GM21825 (cell line): ENCODE measurements at regions not wholly inside any gene's neighbourhood (a gene's known extent, or its start where the extent isn't known, plus 50 kb on each side); places are given as distances from the start of the nearest gene placed in this dataset.
"Not testable (repeated sequence)": the region's sequence is repeated elsewhere in the genome, so short reads cannot be mapped to it uniquely, and the experiment has no call there.

Experiments
- ATAC-seq: cut with Tn5 transposase; IDR thresholded peaks from one replicate; pipeline ENCODE4 v1.9.1; 2021; ENCODE audit warnings: mild to moderate bottlenecking, moderate library complexity; ENCODE audit not compliant: unreplicated experiment

GRCh38 chr2:878245-878930, 72.3 kb upstream of the SNTG2 start:
- no peak for ATAC-seq

- ATAC-seq, result no peak
Measured at GRCh38 chr2:877747-878146, 72.9 kb upstream of the SNTG2 start.

DNA sequence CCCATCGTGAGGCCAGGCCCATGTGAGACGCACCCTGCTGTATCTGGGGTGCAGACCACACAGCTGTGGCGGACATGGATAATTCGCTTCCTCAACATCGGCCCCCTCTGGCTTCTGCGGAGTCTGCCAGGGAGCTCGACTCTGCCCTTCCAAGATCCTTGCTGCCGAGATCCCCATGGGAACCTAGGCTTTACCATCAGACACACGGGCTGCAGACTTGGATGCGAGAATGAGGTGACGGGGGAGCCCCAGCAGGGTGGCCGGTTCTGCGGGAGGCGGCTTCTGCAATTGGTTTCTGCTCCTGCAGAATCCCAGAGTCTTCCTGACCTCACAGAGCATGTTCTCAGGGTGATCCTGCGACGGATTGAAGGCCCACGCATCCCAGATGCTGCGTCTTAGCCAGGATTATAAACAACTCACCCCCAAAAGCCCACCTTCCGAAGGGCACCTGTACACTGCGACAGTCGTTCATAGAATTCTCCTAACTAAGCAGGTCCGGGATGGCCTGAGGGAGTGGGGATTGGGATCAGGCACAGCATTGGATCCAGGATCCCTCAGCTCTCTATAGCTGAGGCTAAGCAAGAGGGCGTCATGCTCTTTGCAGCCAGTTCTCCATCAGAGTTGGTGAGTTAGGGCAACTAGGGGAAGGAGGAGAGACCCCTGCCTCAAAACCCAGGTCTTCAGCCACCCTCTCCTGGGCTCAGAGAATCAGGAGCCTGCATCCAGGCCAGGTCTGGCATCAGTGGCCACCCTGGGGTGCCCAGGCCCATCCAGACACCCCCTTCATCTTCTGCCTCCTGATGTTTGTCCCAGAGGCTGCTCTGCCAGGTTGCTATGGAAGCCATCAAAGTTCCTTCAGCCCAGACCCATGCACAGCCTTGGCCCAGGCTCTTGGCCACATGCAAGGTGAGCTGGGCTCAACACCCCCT, 74.7 kb upstream of the SNTG2 start:
- ATAC-seq, result no peak

- ATAC-seq, result no peak
Measured at GRCh38 chr2:873651-874580, 76.7 kb upstream of the SNTG2 start.

GRCh38 chr2:873027-873426, 77.6 kb upstream of the SNTG2 start:
- no peak for ATAC-seq

DNA sequence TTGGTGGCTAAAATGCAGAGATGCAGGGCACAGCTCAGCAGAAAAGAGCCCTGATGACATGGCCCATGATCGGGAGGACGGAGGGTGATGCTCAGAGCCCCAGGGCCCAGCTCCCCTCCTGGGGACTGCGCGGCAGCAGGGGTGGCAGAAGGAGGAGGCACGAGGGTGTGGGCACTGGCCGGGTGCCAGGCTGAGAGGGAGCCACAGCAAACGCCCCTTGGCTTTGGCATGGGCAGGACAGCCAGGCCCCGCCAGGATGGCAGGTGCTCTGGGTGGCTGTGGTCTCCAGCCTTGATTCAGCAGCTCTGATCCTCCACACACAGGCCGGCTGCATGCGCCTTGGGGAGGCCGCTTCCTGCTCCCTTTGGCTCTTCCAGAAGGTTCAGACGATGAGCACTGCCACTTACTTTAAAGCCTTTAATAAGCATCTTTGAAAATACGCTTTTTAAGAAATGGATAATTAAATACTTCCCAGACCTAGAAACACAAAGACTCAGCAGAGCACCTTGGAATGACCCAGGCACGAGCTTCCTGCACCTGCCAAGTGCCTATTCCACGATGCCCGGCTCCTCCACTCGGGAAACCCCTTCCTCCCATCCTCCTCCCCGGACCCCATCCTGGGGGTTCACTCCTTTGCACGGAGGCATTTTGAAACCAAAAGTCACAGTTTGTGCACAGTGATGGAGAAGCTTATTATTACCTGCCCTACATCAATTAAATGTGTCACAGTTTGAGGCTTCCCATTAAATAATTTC, 78.5 kb upstream of the SNTG2 start:
- ATAC-seq, result no peak

DNA sequence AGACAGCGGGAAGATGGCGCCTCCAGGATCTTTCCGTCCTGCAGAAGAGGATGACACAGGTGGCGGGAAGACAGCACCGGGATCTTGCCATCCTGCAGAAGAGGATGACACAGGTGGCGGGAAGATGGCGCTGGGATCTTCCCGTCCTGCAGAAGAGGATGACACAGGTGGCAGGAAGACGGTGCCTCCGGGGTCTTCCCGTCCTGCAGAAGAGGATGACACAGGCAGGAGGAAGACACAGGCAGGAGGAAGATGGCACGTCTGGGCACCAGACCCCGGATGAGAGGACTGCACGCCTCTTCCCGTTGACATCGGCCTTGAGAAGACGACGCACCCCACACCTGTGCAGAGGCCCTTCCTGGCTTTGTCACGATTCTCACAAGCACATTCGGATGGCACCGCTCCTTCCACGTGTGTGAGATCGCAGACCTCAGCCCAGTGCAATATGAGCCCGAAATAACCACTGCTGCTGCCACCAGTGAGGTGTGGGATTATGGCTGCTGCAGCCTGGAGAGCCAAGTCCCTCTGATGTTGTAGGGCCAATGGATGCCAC, 79.4 kb upstream of the SNTG2 start:
- no peak for ATAC-seq

DNA sequence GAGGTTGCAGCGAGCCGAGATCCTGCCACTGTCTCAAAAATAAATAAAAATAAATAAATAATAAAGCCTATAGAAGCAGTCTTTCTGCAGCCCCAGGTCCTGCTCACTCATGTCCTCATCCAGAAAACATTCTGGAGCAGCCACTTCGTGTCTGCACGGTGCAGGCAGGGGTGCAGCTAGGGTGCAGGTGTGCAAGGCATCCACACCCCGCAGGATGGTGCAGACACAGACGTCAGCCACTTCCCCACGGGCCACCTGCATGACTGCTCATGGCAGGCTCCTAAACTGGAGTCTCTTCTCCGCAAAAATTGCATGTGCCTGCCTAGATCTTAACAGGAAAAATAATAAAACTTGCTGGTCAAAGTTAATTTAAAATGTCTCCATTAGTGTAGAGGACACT, 80.2 kb upstream of the SNTG2 start:
- ATAC-seq, result no peak

DNA sequence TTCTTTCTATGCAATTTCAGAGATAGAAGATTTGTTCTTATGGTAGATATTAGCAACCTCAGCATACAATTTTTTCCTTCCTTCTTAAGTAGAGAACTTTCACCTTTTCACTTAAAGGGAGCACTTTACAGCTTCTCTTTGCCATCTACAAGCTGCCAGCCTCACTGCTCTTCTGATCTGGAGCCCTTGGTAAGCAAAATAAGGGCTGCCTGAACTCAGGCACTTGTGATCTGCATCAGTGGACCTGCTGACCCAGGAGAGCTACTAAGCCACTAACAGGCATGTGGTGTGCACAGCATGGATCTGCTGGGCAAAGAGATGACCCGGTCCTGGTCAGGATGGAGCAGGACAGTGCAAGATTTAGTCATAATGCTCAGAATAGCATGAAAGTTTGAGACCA, 80.8 kb upstream of the SNTG2 start:
- no peak for ATAC-seq

GRCh38 chr2:869357-869871, 81.2 kb upstream of the SNTG2 start:
- no peak for ATAC-seq

DNA sequence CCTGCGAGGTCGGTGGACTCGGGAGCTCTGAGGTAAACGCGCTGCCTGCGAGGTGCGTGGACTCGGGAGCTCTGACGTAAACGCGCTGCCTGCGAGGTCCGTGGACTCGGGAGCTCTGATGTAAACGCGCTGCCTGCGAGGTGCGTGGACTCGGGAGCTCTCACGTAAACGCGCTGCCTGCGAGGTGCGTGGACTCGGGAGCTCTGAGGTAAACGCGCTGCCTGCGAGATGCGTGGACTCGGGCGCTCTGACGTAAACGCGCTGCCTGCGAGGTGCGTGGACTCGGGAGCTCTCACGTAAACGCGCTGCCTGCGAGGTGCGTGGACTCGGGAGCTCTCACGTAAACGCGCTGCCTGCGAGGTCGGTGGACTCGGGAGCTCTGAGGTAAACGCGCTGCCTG, 81.8 kb upstream of the SNTG2 start:
- ATAC-seq, result not testable (repeated sequence)

DNA sequence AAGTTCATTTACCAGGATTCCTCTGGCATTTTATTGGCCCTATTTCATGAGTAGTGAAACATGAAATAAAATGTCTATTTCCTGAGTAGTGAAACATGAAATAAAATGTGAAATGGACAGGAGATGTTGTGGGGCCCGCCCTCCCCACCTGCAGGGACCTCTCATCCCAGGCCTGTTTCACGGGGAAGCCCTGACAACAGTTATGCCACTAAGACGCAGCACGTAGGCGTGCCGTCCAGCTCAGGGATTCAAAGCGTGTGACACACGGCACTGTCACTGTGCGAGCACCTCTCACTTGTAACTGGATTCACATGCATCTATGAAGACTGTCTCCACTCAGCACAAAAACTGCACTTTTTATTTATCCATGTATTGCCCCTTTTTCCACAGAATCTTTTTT, 83.4 kb upstream of the SNTG2 start:
- no peak for ATAC-seq

DNA sequence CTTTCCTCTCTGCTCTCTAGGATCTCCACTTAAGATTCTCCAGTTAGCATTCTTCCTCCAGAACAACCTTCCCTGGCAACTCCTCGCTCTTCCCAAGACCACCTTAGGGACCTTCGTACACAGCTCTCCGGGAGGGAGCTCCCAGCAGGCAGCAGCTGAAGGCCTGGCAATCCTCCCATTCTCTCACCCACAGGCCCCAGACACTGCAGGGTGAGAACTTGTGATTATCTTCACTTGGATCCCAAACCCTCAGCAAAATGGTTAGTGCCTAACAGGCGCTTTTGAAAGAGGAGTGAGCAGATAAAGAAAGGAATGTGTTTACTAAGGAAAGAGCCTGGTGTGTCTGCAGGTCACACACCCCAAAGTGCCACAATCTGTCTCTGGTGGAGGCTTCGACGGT, 83.8 kb upstream of the SNTG2 start:
- no peak for ATAC-seq

GRCh38 chr2:866009-866680, 84.5 kb upstream of the SNTG2 start:
- no peak for ATAC-seq

GRCh38 chr2:864501-865106, 86.0 kb upstream of the SNTG2 start:
- ATAC-seq, result no peak

DNA sequence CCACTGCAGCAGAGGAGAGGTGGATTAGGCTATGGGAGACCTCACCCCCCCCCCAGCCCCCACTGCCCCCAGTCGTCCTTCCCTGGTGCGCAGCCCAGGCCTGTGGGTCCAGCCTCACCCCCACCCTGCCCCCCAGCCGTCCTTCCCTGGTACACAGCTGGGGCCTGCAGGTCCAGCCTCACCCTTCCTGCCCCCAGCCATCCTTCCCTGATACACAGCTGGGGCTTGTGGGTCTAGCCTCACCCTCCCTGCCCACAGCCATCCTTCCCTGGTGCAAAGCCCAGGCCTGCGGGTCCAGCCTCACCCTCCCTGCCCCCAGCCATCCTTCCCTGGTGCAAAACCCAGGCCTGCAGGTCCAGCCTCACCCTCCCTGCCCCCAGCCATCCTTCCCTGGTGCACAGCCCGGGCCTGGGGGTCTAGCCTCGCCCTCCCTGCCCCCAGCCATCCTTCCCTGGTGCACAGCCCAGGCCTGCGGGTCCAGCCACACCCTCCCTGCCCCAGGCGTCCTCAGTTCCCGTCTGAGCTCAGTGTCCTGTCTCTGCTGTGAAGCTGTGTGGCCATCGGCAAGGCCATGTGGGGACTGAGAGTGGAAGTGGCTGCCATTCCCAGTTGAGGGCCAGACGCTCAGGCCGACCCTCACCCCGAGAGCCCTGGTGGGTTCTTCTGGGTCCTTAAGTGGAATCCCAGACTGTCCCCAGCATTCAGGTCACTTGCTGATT, 86.8 kb upstream of the SNTG2 start:
- ATAC-seq, result no peak

DNA sequence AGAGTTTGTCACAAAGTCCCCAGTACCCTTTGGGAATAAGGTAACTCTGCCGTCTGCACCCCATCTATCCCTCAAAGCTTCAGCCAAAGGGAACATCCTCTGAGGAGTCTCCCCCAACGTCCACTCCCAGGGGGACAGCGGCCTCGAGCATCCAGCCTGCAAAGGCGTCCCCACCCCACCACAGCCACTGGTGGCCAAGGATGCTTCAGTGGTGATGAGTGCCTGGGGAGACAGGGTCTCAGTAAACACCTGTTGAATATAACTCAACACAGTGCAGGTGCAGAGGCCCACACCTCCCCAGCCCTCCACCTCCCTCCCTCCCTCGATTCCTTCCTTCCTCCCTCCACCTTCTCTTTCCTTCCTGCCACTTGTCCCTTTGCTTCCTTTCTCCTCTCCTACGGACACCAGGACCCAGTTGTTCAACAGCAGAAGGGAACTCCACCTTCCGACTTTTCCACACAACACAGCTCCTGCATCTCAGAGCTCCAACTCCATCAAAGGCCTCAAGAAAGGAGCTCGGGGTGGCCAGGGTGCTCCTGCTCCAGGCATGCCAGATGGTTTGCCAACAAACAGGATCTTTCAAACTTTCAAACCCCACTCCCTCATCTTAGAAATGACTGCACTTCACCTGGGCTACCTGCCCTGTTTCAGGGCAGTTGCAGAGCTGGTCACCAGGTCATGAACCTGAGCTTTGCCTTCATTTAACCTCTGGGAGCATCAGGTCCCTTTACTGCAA, 87.8 kb upstream of the SNTG2 start:
- ATAC-seq, result no peak

DNA sequence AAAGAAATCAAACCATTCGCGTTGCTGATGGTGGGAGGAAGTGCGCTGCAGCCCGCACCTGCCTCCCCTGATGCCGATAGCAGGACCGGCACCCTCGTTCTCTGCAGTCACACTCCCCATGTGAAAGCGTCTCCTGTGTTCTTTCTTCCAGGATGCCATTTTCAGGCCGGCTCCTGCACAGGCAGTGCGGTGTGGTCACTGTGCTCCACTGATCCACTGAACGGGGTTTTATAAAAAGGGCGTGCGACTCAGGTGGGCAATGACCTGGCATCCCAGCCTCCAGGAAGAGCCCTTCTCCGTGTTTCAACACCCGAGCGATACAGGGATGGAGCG, 88.3 kb upstream of the SNTG2 start:
- no peak for ATAC-seq
